ENCODE measurements at regions not wholly inside any gene's neighbourhood (a gene's known extent, or its start where the extent isn't known, plus 50 kb on each side); places are given as distances from the start of the nearest gene placed in this dataset.

DNA sequence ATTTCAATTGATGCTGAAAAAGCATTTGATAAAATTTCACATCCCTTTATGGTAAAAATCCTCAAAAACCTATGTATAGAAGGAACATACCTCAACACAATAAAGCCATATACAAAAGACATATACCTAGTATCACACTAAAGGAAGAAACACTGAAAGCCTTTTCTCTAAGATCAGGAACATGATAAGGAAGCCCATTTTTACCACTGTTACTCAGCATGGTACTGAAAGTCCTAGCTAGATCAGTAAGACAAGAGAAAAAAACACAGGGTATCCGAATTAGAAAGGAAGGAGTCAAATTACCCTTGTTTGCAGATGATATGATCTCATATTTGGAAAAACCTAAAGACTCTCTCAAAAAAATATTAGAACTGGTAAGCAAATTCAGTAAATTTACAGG lies 350.2 kb upstream of the PDE4D start:
- intact Hi-C loops (cut with micrococcal nuclease; ENCODE audit: unreplicated experiment), result no loop called here
- Histone ChIP-seq H3K4me3 (ENCODE audit: low read depth, low read length, poor library complexity, severe bottlenecking) (no peak overlapping the region), H3K36me3 (ENCODE audit: insufficient read depth, low read length, poor library complexity, severe bottlenecking) (no peaks in the 10 kb centered on the region), H3K27me3 (replicated peaks; ENCODE audit: insufficient read depth, low read depth, low read length, poor library complexity) (peaks cover 15% of the 10 kb centered on the region), H3K9me3 (ENCODE audit: low read depth, low read length, poor library complexity, severe bottlenecking) (no peaks in the 10 kb centered on the region), H3K4me1 (ENCODE audit: insufficient read depth, low read length, poor library complexity, severe bottlenecking) (no peaks in the 10 kb centered on the region), H3K27ac (ENCODE audit: low read depth, low read length, poor library complexity, severe bottlenecking) (no peak overlapping the region)
- ChIA-PET CTCF (no interaction called here), POLR2A (ENCODE audit: low non-redundant PET) (no interaction called here)
- no TSS peak for BruUV-seq (replicated peaks)
- DNase-seq (ENCODE audit: low spot score), result no peak
- TF ChIP-seq EZH2 (IDR thresholded peaks at IDR 0.05; ENCODE audit: borderline replicate concordance, low read depth, low read length, poor library complexity, severe bottlenecking), result no peak
- TF ChIP-seq, protein P1, sequence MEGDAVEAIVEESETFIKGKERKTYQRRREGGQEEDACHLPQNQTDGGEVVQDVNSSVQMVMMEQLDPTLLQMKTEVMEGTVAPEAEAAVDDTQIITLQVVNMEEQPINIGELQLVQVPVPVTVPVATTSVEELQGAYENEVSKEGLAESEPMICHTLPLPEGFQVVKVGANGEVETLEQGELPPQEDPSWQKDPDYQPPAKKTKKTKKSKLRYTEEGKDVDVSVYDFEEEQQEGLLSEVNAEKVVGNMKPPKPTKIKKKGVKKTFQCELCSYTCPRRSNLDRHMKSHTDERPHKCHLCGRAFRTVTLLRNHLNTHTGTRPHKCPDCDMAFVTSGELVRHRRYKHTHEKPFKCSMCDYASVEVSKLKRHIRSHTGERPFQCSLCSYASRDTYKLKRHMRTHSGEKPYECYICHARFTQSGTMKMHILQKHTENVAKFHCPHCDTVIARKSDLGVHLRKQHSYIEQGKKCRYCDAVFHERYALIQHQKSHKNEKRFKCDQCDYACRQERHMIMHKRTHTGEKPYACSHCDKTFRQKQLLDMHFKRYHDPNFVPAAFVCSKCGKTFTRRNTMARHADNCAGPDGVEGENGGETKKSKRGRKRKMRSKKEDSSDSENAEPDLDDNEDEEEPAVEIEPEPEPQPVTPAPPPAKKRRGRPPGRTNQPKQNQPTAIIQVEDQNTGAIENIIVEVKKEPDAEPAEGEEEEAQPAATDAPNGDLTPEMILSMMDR (conservative IDR thresholded peaks at IDR 0.05; ENCODE audit: low read depth, low read length), result no peak

DNA sequence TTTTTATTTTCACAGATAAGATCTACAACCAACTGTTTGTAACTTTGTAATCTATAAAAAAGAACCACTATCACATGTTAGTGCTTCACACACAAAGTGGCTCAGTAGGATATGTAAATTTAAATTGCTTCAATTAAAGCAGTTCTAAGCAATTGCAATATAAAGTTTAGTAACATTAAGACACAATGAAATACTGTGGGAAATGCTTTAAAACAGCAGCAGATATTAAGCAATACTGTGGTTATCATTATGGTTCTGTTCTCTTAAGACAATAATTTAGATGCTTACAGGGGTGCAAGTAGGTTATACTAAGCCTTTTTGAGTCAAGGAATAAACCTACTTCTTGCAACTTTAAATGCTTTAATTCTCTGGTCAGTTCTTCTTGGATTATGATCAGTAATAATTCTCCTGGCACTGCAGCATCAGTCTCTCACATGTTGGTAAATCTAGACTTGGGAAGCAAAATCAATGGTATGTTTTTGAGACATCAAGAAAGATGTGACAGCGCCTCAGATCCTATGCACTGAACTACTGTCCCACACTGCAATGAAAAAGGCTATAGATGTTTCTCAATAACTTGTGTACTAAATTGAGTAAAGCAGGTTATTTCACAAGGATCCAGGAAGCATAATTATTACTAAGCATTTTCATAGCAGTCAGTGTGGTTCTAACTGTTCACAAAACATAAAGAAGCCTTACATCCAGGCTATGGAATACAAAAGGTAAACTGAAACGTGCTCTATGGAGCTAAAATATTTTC lies 338.7 kb upstream of the PDE4D start:
- Histone ChIP-seq H3K4me1 (ENCODE audit: insufficient read depth, low read length, poor library complexity, severe bottlenecking) (no peaks in the 10 kb centered on the region), H3K27ac (ENCODE audit: low read depth, low read length, poor library complexity, severe bottlenecking) (no peak overlapping the region), H3K36me3 (ENCODE audit: insufficient read depth, low read length, poor library complexity, severe bottlenecking) (no peaks in the 10 kb centered on the region), H3K4me3 (ENCODE audit: low read depth, low read length, poor library complexity, severe bottlenecking) (no peak overlapping the region), H3K9me3 (ENCODE audit: low read depth, low read length, poor library complexity, severe bottlenecking) (no peaks in the 10 kb centered on the region), H3K27me3 (replicated peaks; ENCODE audit: insufficient read depth, low read depth, low read length, poor library complexity) (peaks cover 38% of the 10 kb centered on the region)
- no peak for DNase-seq (ENCODE audit: low spot score)
- no TSS peak for BruUV-seq (replicated peaks)
- CTCF ChIA-PET, result no interaction called here
- POLR2A ChIA-PET (ENCODE audit: low non-redundant PET), result no interaction called here
- no peak for TF ChIP-seq EZH2 (IDR thresholded peaks at IDR 0.05; ENCODE audit: borderline replicate concordance, low read depth, low read length, poor library complexity, severe bottlenecking)
- TF ChIP-seq, protein P1 (conservative IDR thresholded peaks at IDR 0.05; ENCODE audit: low read depth, low read length), result no peak
- intact Hi-C loops (cut with micrococcal nuclease; ENCODE audit: unreplicated experiment), result no loop called here

DNA sequence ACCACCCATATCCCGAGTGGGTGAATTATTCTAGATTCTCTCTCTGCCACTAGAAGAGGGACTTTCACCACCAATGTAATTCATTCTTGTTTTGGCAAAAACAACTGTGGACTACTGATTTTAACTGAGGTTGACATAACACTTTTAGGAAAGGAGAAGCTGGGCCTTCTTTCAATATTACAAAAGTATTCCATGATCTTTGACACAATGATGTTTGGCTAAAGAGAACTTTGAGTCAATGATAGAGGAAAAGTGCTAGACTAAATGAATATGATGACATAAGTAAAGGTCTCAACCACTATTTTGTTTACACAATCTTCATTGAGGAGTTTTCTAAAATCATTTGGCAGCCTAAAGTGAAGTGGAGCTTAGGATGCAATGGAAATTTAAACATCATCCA lies 336.9 kb upstream of the PDE4D start:
- CTCF ChIA-PET, result no interaction called here
- intact Hi-C loops (cut with micrococcal nuclease; ENCODE audit: unreplicated experiment), result no loop called here
- no TSS peak for BruUV-seq (replicated peaks)

More for the DNA sequence above, 336.9 kb upstream of the PDE4D start:
- H3K4me3 ChIP-seq (ENCODE audit: low read depth, low read length, poor library complexity, severe bottlenecking), result no peak overlapping the region
- TF ChIP-seq, protein P1 (conservative IDR thresholded peaks at IDR 0.05; ENCODE audit: low read depth, low read length), result no peak
- no peak for TF ChIP-seq EZH2 (IDR thresholded peaks at IDR 0.05; ENCODE audit: borderline replicate concordance, low read depth, low read length, poor library complexity, severe bottlenecking)
- peaks cover 20% of the 10 kb centered on the region for H3K27me3 ChIP-seq (replicated peaks; ENCODE audit: insufficient read depth, low read depth, low read length, poor library complexity)
- POLR2A ChIA-PET (ENCODE audit: low non-redundant PET), result no interaction called here
- no peaks in the 10 kb centered on the region for H3K4me1 ChIP-seq (ENCODE audit: insufficient read depth, low read length, poor library complexity, severe bottlenecking)
- H3K27ac ChIP-seq (ENCODE audit: low read depth, low read length, poor library complexity, severe bottlenecking), result no peak overlapping the region
- no peaks in the 10 kb centered on the region for H3K9me3 ChIP-seq (ENCODE audit: low read depth, low read length, poor library complexity, severe bottlenecking)
- DNase-seq (ENCODE audit: low spot score), result no peak
- no peaks in the 10 kb centered on the region for H3K36me3 ChIP-seq (ENCODE audit: insufficient read depth, low read length, poor library complexity, severe bottlenecking)

All from A673 (cell line).